Inflammatory macrophage (primary cell): ENCODE measurements at regions not wholly inside any gene's neighbourhood (a gene's known extent, or its start where the extent isn't known, plus 50 kb on each side); places are given as distances from the start of the nearest gene placed in this dataset.
"Not testable (repeated sequence)": the region's sequence is repeated elsewhere in the genome, so short reads cannot be mapped to it uniquely, and the experiment has no call there.

Experiments used
- DNase-seq, 2 donors: peaks; one replicate each; pipeline ENCODE4 v3.0.0-alpha.2; 2020 to 2022

DNA sequence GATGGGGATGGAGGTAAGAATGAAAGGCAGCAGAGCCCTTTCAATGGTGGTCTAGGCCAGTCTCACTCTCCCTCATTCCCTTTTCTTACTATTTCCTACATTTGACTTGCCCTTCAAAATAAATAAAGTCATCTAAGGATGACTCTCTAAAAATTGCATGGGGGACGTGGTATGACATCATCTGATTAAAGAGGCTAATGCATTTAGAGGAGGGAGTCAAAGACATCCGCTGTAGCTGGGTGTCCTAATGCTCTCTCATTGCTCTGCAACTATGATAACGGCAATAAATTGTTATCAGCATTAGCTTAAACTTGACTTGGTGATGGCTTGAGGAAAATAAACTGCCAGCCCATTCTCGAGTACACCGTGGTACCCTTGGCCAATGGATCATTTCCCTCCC lies 225.6 kb upstream of the PBX1 start:
- no peak for DNase-seq

DNA sequence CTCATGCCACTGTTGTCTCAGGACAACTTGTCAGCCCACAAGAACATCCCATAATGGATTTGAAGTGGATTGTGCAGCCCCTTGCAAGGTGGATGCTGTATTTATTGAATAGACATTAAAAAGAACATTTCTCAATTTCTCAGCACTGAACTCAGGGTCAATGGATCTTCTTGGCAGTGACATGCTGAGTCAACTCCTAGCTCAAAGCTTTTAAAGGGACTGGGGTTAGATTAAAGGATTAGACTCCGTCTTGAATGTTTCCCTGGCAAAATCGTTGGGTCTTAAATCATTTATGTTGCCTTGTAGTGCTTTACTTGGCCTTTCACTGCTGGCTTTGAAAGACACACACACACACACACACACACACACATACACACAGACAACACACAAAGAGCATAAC lies 221.6 kb upstream of the PBX1 start:
- DNase-seq = no peak

DNA sequence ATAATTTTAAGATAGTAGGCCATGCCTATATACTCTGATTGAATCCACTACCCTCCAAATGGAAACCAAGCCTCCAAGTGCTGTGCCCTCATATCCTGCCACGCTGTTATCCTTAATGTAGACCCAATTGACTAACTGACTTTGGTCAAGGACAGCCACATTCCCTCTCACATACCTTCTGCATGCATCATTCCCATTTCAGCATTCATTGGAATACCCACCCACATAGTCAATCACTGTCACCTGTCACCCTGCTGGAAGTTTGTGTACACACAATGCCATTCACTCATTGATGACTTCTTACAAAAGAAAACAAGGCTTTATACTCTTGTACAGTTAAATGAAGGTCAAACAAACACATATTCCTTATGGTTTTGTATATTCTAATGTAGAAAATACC lies 221.1 kb upstream of the PBX1 start:
- DNase-seq = no peak

DNA sequence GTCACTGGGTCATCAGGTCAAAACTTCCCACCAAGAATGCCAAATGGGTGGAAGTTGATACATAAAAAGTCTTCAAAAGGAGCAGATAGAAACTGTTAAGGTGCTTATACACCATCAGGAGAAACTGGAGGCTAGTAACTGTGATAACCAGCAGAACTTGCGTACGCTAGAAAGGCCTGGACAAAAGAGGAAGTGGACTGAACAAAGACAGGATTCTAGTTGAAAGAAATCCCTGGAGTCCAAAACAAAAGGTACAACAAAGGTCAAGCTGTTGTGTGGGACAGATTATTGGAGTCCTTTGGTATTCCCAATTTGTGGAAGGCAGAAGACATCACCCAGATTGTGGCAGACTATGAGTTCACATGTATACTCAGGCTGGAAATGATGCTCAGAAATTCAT lies 215.8 kb upstream of the PBX1 start:
- no peak for DNase-seq

DNA sequence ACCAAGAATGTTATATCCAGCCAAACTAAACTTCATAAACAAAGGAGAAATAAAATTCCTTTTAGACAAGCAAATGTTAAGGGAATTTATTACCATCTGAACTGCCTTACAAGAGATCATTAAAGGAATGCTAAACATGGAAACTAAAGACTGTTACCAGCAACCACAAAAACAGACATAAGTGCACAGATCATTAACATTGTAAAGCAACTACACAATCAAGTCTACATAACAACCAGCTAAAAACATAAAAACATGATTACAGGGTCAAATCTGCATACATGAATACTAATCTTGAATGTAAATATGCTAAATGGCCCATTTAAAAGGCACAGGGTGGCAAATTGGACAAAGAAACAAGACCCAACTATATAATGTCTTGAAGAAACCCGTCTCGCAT lies 211.0 kb upstream of the PBX1 start:
- no peak for DNase-seq

DNA sequence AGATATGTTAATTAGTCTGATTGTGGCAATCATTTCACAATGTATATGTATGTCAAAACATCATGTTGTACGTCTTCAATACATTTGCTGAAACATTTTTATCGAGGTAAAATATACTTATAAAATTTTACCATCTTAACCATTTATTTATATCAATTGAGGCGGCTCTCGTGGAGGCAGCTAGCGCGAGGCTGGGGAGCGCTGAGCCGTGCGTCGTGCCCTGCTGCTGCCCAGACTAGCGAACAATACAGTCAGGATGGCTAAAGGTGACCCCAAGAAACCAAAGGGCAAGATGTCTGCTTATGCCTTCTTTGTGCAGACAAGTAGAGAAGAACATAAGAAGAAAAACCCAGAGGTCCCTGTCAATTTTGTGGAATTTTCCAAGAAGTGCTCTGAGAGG lies 202.5 kb upstream of the PBX1 start:
- DNase-seq = no peak

DNA sequence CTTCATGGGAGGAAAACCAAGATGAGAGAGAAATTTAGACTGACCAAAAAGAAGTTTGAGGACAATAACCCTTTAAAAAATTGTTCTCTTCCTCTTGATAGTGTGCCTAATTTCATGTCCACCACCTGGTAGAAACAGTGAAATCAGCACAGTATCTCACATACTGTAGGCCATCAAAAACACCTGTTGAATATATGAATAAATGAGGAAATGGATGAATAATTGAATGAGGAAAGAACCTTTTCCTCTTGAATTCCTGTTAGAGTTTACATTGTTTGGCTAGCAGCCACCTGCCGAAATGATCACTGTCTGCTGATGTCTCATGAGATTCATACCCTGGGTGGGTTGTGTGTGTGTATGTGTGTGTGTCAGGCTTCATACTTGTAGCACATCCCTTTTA lies 198.7 kb upstream of the PBX1 start:
- DNase-seq = no peak

DNA sequence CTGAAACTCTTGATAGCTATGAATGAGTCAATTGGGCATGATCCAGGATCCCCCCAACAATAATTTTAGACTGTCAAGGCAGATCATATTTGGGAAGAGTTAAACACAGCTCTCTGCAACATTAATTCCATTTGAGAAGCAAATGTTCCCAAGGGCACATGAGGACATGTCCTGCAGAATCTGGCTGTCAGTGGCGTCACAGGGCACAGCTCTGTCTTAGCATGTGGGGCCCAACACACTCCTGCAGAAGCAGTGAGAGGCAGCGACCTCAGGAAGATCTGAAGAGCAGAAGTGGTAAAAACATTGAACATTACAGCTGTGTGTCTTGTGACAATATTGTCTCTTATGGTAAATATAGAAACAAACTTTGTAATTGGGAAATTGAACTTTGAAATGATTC lies 197.1 kb upstream of the PBX1 start:
- no peak for DNase-seq

DNA sequence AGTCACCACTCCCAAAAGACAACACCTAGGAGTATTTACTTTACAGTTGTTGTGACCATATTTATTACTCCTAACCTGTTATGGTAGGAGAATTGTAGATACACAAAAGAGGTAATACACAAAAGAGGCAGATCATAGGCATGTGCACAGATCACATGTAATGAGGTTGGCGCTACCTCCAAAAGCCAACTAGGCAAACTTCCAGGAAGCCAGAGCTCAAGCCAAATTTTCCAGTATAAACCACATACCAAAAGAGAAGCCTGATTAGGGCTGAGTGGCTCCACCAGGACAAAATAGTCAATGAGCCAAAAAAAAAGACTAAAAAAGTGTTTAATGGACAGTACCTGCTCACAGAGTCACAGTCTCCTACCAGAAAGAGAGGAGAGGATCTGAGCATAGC lies 195.0 kb upstream of the PBX1 start:
- DNase-seq = no peak

DNA sequence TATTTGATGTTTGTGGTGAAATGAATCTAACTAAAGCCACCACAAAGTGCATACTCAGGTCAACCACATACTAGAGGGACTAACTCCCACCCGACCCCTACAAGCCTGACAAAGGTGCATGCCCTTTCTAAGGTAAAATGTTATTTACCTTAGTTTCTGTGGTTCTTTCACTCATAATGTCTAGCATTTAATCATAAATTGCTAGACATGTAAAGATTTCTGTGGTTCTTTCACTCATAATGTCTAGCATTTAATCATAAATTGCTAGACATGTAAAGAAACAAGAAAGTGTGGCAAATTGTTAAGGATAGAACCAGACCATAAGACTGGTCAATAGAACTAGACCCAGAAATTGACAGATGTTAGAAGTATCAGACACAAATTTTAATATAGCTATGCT lies 193.0 kb upstream of the PBX1 start:
- no peak for DNase-seq

DNA sequence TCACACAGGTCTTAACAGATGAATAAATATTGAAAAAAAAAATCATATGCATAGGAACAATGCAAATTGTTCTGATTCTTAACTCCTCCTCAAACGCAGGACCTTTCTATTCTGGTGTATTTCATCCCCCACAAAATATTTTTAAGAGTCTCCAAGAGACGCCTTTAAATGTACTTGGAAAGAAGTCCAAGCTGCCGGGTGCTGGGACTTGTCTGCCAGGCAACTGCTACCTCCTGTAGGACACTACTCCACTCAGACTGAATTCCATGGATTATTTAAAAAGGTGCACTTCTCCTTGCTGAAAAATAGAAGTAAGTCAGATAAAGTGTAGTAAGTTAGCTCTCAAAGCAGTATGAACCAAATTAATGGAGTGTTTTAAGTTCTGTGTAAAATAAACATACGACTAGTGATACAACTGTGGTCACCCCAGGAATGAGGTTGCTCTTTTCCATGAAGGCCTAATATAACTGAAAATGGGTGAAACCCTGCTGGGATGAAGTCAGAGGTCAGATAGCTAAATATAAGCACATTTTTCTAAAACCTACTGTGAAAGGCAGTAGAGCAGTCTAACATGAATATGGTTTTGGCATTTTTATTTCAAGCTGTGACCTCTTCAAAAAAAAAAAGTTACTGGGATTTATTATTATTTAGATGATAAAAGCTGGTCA lies 189.2 kb upstream of the PBX1 start:
- DNase-seq = no peak

DNA sequence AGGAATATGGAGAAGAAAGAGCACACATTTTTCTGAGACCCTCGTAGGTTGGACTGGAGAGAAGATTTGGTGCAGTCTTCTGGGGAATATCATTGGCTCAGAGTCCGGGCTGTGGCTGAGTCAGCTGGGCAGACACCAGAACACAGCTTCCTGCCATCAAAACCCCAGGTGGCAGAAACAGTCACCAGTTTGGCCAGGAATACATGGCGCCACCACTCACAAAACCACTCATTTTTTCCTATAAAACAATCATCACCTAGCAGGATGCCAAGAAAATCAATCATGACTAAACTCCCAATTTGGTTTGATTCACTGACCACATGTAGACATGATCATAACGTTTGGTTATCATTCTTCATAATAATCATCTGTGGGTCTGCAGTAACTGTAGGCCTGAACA lies 178.1 kb upstream of the PBX1 start:
- no peak for DNase-seq

DNA sequence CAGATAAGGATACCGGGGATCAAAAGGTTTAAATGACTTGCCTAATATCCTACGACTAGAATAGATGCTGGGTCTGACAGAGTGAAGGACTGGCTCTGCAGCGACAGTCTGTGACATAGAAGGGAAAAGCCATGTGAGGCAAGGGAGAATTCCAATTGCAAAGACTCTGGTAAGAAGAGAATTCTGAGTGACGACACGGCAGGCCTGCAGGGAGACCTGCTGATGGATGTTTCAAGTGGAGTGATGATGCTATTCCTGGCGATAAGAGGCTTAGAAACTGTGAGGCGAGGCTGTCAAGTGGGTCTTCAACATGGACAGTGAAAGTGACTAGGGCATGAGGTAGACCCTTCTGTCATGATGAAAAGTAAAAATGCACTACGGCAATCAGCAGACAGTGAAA lies 176.6 kb upstream of the PBX1 start:
- no peak for DNase-seq

DNA sequence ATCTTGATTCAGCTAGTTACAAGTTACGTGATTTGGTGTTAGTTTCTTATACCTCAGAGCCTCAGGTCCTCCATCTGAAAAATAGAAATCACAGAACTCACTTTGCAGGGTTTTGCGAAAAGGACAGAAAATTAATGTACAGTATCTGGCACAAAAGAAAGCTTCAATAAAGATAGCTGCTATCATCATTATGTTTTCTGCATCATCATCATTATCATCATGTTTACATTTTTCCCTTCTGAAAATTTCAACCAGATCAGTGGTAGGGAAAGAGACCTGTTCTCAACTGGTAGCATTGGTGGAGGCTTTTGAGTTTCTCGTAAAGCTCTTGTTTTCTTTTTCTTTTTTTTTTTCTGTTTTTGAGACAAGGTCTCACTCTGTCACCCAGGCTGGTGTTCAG lies 174.7 kb upstream of the PBX1 start:
- no peak for DNase-seq

DNA sequence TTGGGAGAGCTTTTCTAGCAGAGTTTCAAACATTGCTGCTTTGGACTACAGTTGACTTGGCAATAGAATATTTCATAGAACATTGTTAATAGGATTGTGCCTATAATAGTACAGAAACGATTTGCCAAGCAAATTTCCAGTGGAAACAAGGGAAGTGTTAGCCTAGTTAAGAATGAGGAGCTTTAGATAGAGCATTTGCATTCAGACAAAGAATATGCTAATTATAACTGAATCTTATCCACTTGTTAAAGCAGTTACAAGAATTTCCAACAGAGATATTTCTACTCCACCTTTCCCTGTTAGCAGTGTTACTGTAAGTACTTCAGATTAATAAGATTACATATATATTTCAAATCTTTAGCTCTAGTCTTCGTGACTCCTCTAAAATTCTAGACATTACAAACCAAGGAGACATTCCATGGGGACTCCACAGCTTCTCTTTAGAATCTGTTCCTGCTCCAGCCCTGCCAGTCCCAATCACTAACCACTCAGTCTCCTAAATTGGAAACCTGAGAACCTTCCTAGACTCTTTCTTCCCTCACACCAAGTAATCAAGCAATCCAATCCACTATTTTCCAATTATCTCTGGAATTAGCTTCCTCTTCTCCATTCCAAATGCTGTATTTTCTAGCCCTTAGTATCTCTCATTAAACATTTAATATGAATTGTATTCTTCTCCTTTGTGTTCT lies 141.8 kb upstream of the PBX1 start:
- DNase-seq = no peak

DNA sequence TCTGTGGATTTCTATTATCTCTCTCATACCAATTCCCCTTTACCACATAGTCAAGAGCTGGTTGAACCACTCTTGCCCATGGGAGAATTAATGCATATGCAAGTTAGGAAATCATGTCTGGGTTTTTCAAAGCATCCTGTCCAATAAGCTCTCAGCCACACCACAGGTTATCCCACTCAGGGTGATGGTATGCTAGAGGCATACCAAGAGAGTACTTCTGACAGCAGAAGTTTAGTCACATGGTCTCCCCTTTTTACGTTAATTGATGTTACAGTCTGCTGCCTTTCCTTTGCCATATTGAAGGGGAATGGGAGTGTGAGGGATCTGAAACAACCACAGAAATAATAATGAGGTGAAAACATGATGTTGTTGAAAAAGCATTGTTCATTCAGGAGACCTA lies 135.8 kb upstream of the PBX1 start:
- no peak for DNase-seq

DNA sequence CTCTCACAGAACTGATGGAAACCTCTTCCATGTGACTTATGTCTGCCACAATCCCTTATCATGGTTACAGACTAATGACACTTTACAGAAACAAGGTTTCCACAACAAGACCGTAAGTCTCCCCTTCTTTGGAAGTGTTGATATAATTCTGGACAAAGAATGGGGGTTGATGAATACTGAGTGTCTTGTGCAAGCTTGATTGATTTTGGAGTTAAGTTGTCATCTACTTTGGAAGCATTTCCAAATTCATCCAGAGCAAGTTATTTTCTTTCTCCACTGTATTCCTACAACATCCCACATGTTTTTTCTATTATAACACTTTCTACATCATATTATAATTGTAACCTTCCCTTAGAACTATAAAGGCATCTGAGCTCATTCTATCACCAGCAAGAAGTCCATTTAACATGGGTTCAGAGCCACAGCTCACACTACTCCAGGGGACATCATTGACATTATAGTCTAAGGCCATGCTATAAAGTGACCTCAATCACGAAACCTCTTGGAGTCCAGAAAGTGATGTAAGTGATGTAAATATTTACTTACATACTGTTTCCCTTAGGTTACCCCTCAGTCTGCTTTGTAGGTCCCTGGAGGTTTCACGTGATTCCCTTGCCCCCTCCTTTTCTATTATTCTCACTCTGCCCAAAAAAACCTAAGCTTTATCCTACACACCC lies 125.7 kb upstream of the PBX1 start:
- no peak for DNase-seq

DNA sequence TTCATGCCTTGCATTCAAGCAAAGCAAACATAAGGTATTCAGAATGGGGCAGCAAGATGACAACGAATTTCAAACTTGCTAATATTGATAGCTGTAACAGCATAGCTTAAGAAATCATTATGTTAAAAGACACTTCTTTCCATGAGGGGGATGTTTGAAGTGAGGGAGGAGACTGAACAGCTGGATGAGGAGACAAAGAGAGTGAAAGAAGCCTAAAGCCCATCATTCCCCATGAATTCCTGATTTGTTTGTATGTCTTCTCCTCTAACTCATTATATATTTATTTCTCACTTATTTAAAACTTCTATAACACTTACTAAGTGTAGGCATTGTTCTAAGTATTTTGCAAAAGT lies 125.2 kb upstream of the PBX1 start:
- no peak for DNase-seq

DNA sequence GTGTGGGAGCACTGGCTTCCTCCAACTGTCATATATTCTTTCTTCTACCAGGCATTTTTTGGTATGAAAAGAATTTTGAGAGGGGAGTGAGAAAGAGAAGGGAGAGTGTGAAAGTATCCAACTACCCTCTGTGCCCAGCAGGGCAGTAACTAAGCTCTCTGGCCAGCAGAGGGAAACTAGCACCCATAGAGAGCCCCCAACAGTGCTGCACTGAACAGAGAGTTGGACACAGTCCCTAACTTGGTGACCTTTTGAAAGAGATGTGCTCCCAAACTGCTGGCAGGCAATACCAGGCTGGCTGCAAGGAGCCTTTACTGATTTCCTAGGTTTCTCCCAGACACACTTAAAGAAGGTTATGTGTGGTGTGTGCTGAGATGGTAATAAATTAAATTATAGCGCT lies 118.8 kb upstream of the PBX1 start:
- DNase-seq = no peak

DNA sequence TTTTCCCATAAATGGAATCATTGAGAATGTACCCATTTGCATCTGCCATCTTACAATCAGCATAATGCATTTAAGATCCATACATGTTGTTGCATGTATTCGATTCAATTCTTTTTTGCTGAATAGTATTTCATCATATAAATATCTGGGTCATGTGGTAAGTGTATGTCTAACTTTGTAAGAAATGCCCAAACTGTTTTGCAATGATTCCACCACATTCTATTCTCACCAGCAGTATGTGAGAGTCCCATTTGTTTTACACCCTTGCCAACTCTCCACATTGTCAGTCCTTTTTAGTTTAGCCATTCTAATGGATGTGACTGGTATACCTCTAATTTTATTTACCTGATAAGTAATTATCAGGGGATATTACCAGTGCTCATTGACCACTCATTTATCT lies 115.8 kb upstream of the PBX1 start:
- DNase-seq = no peak

DNA sequence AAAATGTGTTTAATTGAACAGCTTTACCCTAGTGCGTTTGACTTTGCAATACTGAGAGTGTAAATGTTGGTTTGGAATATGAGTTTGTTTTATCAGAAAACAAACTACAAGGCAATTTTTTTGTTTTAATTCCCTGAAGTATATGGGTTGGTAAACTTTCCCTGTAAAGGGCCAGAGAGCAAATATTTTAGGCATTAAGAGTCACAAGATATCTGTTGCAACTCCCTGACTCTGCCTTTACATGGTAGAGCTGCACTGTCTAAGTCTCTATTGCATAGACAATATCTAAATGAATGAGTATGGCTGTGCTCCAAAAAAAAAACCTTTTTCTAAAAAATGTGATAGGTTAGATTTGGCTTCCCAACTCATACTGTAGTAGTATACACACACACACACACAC lies 115.1 kb upstream of the PBX1 start:
- DNase-seq = no peak

DNA sequence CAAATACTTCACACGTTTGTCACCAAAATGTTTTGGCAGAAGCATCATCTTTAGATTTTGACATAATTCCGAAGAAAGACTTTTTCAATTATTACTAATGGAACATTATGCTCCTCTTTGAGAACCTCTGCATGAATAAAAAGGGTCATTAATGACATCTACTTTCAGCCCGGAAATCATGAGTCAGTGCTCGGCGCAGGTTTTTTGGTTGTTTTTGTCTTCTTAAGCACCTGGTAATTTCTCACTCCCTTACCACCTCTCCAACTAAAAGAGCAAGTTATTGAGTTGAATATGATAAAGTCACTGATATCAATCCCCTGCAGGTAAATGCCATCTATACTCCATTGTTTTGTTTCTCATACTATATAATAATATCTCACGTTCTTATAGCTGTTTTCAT lies 113.0 kb upstream of the PBX1 start:
- DNase-seq = no peak

DNA sequence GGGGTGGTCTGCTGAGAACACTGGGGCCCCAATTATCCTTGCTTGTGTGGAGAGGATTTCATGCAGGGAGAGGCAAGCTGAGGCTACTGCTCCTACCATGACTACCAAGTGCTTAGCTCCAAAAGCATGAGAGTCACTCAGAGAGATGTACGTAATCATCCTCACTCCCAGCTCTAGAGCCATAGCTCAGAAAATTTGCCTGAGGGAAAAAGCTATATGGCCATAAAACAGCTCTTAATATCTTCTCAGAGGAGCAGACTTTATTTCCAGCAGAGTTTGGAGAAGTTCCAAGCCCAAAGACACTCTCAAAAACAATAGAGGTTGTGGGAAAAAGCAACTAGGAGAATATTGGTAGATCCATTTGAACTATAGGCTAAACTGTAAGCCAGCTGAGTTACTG lies 106.4 kb upstream of the PBX1 start:
- DNase-seq = no peak

DNA sequence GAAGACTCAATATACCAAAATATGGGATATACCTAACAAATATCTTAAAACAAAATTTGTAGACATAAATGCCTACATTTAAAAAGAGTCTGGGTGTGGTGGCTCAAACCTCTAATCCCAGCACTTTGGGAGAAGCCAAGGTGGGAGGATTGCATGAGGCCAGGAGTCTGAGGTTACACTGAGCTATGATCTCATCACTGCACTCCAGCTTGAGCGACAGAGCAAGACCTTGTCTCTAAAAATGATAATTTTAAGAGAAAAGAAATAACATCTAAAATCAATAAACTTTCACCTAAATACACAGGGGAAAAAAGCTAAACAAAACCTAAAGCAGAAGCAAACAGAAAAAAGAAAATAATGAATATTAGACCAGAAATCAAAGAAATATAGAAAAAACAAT lies 102.7 kb upstream of the PBX1 start:
- DNase-seq = no peak

DNA sequence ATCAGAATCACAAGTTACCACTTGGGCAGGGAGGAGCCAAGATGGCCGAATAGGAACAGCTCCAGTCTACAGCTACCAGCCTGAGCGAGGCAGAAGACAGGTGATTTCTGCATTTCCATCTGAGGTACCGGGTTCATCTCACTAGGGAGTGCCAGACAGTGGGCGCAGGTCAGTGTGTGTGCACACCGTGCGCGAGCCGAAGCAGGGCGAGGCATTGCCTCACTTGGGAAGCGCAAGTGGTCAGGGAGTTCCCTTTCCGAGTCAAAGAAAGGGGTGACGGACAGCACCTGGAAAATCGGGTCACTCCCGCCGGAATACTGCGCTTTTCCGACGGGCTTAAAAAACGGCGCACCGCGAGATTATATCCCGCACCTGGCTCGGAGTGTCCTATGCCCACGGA lies 99.8 kb upstream of the PBX1 start:
- not testable (repeated sequence) for DNase-seq
